ENCODE measurements at regions not wholly inside any gene's neighbourhood (a gene's known extent, or its start where the extent isn't known, plus 50 kb on each side); places are given as distances from the start of the nearest gene placed in this dataset.

- no peaks in the 10 kb centered on the region for H3K9me3 ChIP-seq (ENCODE audit: control insufficient read depth in 1 of 2, insufficient read depth in 1 of 2, low read length in 2 of 2)
- no peaks in the 10 kb centered on the region for H3K4me1 Mint-ChIP-seq (ENCODE audit: low read depth)
- CTCF ChIA-PET, result no interaction called here
- no peak overlapping the region for H3K4me3 Mint-ChIP-seq
- H3K4me1 ChIP-seq (ENCODE audit: insufficient read depth, low read length), result no peaks in the 10 kb centered on the region
- H3K27me3 ChIP-seq (ENCODE audit: control insufficient read depth in 1 of 2, insufficient read depth in 2 of 2, low read length in 2 of 2), result no peaks in the 10 kb centered on the region
- H3K27ac Mint-ChIP-seq, result no peak overlapping the region
- TF ChIP-seq CTCF (IDR thresholded peaks at IDR 0.05), result no peak
- no peaks in the 10 kb centered on the region for H3K36me3 ChIP-seq (ENCODE audit: insufficient read depth, low read length)
- intact Hi-C loops (cut with DNase I, micrococcal nuclease), result no loop called here
- H3K27ac ChIP-seq (ENCODE audit: low read depth in 1 of 2, low read length in 2 of 2), result no peak overlapping the region
- no peaks in the 10 kb centered on the region for H3K9me3 Mint-ChIP-seq
- H3K27me3 Mint-ChIP-seq, result no peaks in the 10 kb centered on the region
- POLR2A ChIA-PET, result no interaction called here
- no peaks in the 10 kb centered on the region for H3K36me3 Mint-ChIP-seq (ENCODE audit: low read depth)
- DNase-seq, result no peak
- no peak for ATAC-seq (ENCODE audit: poor library complexity)
- no peak overlapping the region for H3K4me3 ChIP-seq (ENCODE audit: low read length)
Measured at GRCh38 chr1:87872189-87872588, 543.5 kb downstream of the LMO4 start.

GRCh38 chr1:87872692-87873091 lies 544.0 kb downstream of the LMO4 start:
- no peaks in the 10 kb centered on the region for H3K4me1 Mint-ChIP-seq (ENCODE audit: low read depth)
- no peaks in the 10 kb centered on the region for H3K27me3 ChIP-seq (ENCODE audit: control insufficient read depth in 1 of 2, insufficient read depth in 2 of 2, low read length in 2 of 2)
- no peak overlapping the region for H3K27ac ChIP-seq (ENCODE audit: low read depth in 1 of 2, low read length in 2 of 2)
- H3K9me3 ChIP-seq (ENCODE audit: control insufficient read depth in 1 of 2, insufficient read depth in 1 of 2, low read length in 2 of 2), result no peaks in the 10 kb centered on the region
- ATAC-seq (ENCODE audit: poor library complexity), result no peak
- H3K36me3 ChIP-seq (ENCODE audit: insufficient read depth, low read length), result no peaks in the 10 kb centered on the region
- no peak overlapping the region for H3K4me3 Mint-ChIP-seq
- DNase-seq, result no peak
- no peaks in the 10 kb centered on the region for H3K9me3 Mint-ChIP-seq
- H3K36me3 Mint-ChIP-seq (ENCODE audit: low read depth), result no peaks in the 10 kb centered on the region
- H3K4me3 ChIP-seq (ENCODE audit: low read length), result no peak overlapping the region
- no peaks in the 10 kb centered on the region for H3K27me3 Mint-ChIP-seq
- H3K27ac Mint-ChIP-seq, result no peak overlapping the region
- intact Hi-C loops (cut with DNase I, micrococcal nuclease), result no loop called here
- ChIA-PET CTCF (no interaction called here), POLR2A (no interaction called here)
- no peak for TF ChIP-seq CTCF (IDR thresholded peaks at IDR 0.05)
- no peaks in the 10 kb centered on the region for H3K4me1 ChIP-seq (ENCODE audit: insufficient read depth, low read length)

- Mint-ChIP-seq H3K4me3 (no peak overlapping the region), H3K9me3 (no peaks in the 10 kb centered on the region), H3K27me3 (no peaks in the 10 kb centered on the region), H3K36me3 (ENCODE audit: low read depth) (no peaks in the 10 kb centered on the region), H3K4me1 (ENCODE audit: low read depth) (no peaks in the 10 kb centered on the region), H3K27ac (no peak overlapping the region)
- no peaks in the 10 kb centered on the region for H3K4me1 ChIP-seq (ENCODE audit: insufficient read depth, low read length)
- no peak for TF ChIP-seq CTCF (IDR thresholded peaks at IDR 0.05)
- no peaks in the 10 kb centered on the region for H3K9me3 ChIP-seq (ENCODE audit: control insufficient read depth in 1 of 2, insufficient read depth in 1 of 2, low read length in 2 of 2)
- no peaks in the 10 kb centered on the region for H3K27me3 ChIP-seq (ENCODE audit: control insufficient read depth in 1 of 2, insufficient read depth in 2 of 2, low read length in 2 of 2)
- no peak overlapping the region for H3K27ac ChIP-seq (ENCODE audit: low read depth in 1 of 2, low read length in 2 of 2)
- ATAC-seq (ENCODE audit: poor library complexity), result no peak
- intact Hi-C loops (cut with DNase I, micrococcal nuclease), result no loop called here
- no peak overlapping the region for H3K4me3 ChIP-seq (ENCODE audit: low read length)
- ChIA-PET CTCF (no interaction called here), POLR2A (no interaction called here)
- DNase-seq, result no peak
- H3K36me3 ChIP-seq (ENCODE audit: insufficient read depth, low read length), result no peaks in the 10 kb centered on the region
Measured at GRCh38 chr1:87878873-87879272, 550.2 kb downstream of the LMO4 start.

All from CD4-positive, alpha-beta T cell (primary cell).